Choroid plexus epithelial cell (primary cell): ENCODE measurements at regions not wholly inside any gene's neighbourhood (a gene's known extent, or its start where the extent isn't known, plus 50 kb on each side); places are given as distances from the start of the nearest gene placed in this dataset.
A peak's percentile ranks its signal among the peaks of the same experiment; 100 is the strongest.

ENCODE experiments used
- DNase-seq: peaks from one replicate; pipeline ENCODE4 v3.0.0-alpha.2; 2010; ENCODE audit warnings: low read depth
- H3K4me3 ChIP-seq: 2 replicates; pipeline ENCODE4 v1.5.1; 2011; ENCODE audit warnings: low read depth, mild to moderate bottlenecking, control low read depth, low read length, moderate library complexity
- CTCF ChIP-seq: conservative IDR thresholded peaks from 2 replicates; pipeline ENCODE4 v1.5.1; 2011; ENCODE audit warnings: low read depth, mild to moderate bottlenecking, control low read depth, inconsistent platforms, low read length, moderate library complexity

- TF ChIP-seq CTCF, result no peak
- no peak overlapping the region for H3K4me3 ChIP-seq
- DNase-seq, result peak; percentile 59
Observed at GRCh38 chr4:156545003-156545785, 426.4 kb downstream of the PDGFC start.

- no peak for DNase-seq
- no peak for TF ChIP-seq CTCF
Observed at GRCh38 chr4:156539376-156539775, 432.2 kb downstream of the PDGFC start.

GRCh38 chr4:156538651-156539257 is 432.8 kb downstream of the PDGFC start:
- TF ChIP-seq CTCF, result no peak
- H3K4me3 ChIP-seq, result no peak overlapping the region
- no peak for DNase-seq

More at GRCh38 chr4:156539376-156539775, 432.2 kb downstream of the PDGFC start:
- H3K4me3 ChIP-seq, result no peak overlapping the region

- no peak overlapping the region for H3K4me3 ChIP-seq
- TF ChIP-seq CTCF, result no peak
- DNase-seq, result no peak
Observed at GRCh38 chr4:156538210-156538609, 433.4 kb downstream of the PDGFC start.

- no peak for TF ChIP-seq CTCF
- H3K4me3 ChIP-seq, result no peak overlapping the region
- no peak for DNase-seq
Observed at GRCh38 chr4:156537286-156537685, 434.3 kb downstream of the PDGFC start.

GRCh38 chr4:156536661-156537060 is 434.9 kb downstream of the PDGFC start:
- H3K4me3 ChIP-seq, result no peak overlapping the region
- DNase-seq, result peak; percentile 32
- TF ChIP-seq CTCF, result no peak

- no peak for DNase-seq
- no peak for TF ChIP-seq CTCF
- no peak overlapping the region for H3K4me3 ChIP-seq
Observed at GRCh38 chr4:156534205-156534604, 437.4 kb downstream of the PDGFC start.
